Smooth muscle cell (in vitro differentiated cells): ENCODE measurements at regions not wholly inside any gene's neighbourhood (a gene's known extent, or its start where the extent isn't known, plus 50 kb on each side); places are given as distances from the start of the nearest gene placed in this dataset.
"Not testable (repeated sequence)": the region's sequence is repeated elsewhere in the genome, so short reads cannot be mapped to it uniquely, and the experiment has no call there.

Source experiments
- DNase-seq: peaks from one replicate; lab custom pipeline; 2025; ENCODE audit not compliant: unreplicated experiment; lab: John Stamatoyannopoulos, UW
- H2AFZ ChIP-seq: fragments of 200-600 bp; sonication (generic); 2 replicates; pipeline ENCODE4 v1.6.0; 2016; ENCODE audit warnings: antibody characterized with exemption, low read depth, mild to moderate bottlenecking
- H3F3A ChIP-seq: fragments of 200-600 bp; sonication (generic); 2 replicates; pipeline ENCODE4 v1.6.0; 2017; ENCODE audit warnings: antibody characterized with exemption, low read depth
- H3K27ac ChIP-seq: fragments of 200-600 bp; sonication (generic); 2 replicates; pipeline ENCODE4 v1.5.1; 2016; ENCODE audit warnings: low read depth, mild to moderate bottlenecking
- H3K27me3 ChIP-seq: fragments of 200-600 bp; sonication (generic); 2 replicates; pipeline ENCODE4 v1.6.1; 2016; ENCODE audit warnings: low read depth, mild to moderate bottlenecking
- H3K36me3 ChIP-seq: fragments of 200-600 bp; sonication (generic); 2 replicates; pipeline ENCODE4 v1.5.1; 2016; ENCODE audit warnings: low read depth
- H3K4me1 ChIP-seq: fragments of 200-600 bp; sonication (generic); 2 replicates; pipeline ENCODE4 v1.5.1; 2016; ENCODE audit warnings: low read depth
- H3K4me2 ChIP-seq: fragments of 200-600 bp; sonication (generic); 2 replicates; pipeline ENCODE4 v1.6.0; 2016; ENCODE audit warnings: mild to moderate bottlenecking
- H3K4me3 ChIP-seq: fragments of 200-600 bp; sonication (generic); 2 replicates; pipeline ENCODE4 v1.5.1; 2016; ENCODE audit warnings: mild to moderate bottlenecking
- H3K79me2 ChIP-seq: fragments of 200-600 bp; sonication (generic); 2 replicates; pipeline ENCODE4 v1.6.0; 2016; ENCODE audit warnings: low read depth, mild to moderate bottlenecking
- H3K9ac ChIP-seq: fragments of 200-600 bp; sonication (generic); 2 replicates; pipeline ENCODE4 v1.6.0; 2016; ENCODE audit warnings: low read depth
- H3K9me3 ChIP-seq: fragments of 200-600 bp; sonication (generic); replicated peaks from 2 replicates; pipeline ENCODE4 v1.5.1; 2016; ENCODE audit warnings: low read depth
- H4K20me1 ChIP-seq: fragments of 200-600 bp; sonication (generic); 2 replicates; pipeline ENCODE4 v1.6.0; 2016; ENCODE audit warnings: low read depth
- WGBS: methylation state at CpG from one replicate; pipeline ENCODE4 v1.1.7; 2016; ENCODE audit warnings: low lambda C conversion rate; 5-methylcytosine and 5-hydroxymethylcytosine counted together
- TF ChIP-seq, protein P1 (sequence below): fragments of 200-600 bp; sonication (generic); IDR thresholded peaks from 2 replicates; pipeline ENCODE4 v1.5.1; 2017; ENCODE audit warnings: borderline replicate concordance, mild to moderate bottlenecking, antibody characterized with exemption; ENCODE audit not compliant: insufficient read depth, poor library complexity, severe bottlenecking

DNA sequence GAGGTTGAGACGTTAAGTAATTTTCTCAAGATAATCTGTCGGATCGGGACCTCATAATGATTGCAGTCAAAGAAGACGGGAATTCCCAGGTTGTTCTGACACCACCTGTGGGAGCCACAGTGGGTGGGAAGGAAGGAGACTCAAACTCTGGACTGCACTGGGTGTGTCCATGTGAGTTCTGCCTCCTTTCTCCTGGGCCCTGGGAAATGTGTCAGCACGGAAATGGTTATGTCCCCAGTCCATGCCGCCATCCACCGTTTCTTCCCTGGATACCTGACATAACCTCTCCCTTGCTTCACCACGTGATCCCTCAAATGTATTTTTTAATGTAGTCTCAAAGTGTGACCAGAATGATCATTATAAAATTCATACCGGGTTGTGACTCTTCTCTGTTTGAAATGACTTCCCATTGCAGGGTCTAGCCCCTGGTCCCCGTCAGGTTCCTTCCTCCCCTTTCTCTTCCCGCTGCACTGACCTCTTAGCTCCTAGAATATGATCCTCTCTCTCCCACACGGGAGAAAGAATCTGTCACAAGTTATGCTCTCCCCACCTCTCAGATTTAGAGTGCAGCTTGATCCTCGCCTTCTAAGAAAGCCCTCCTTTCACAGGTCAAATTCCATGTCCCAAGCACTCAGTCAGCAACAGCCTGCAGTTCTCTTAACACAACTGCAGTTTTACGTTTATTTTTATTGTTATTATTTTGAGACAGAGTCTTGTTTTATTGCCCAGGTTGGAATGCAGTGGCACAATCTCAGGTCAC is 820.0 kb upstream of the EEF2KMT start:
- Histone ChIP-seq H3K79me2 (no peaks in the 10 kb centered on the region), H3K4me2 (no peak overlapping the region), H3K4me3 (no peak overlapping the region), H3K4me1 (peaks cover 2% of the 10 kb centered on the region), H4K20me1 (no peaks in the 10 kb centered on the region), H3K36me3 (no peaks in the 10 kb centered on the region), H3K9ac (no peak overlapping the region), H3K27ac (no peak overlapping the region), H3K27me3 (peaks cover 2% of the 10 kb centered on the region), H2AFZ (no peak overlapping the region), H3F3A (no peaks in the 10 kb centered on the region), H3K9me3 (no peaks in the 10 kb centered on the region)
- WGBS = 88% methylated on average over 14 of the region's 14 CpGs
- TF ChIP-seq, protein P1, sequence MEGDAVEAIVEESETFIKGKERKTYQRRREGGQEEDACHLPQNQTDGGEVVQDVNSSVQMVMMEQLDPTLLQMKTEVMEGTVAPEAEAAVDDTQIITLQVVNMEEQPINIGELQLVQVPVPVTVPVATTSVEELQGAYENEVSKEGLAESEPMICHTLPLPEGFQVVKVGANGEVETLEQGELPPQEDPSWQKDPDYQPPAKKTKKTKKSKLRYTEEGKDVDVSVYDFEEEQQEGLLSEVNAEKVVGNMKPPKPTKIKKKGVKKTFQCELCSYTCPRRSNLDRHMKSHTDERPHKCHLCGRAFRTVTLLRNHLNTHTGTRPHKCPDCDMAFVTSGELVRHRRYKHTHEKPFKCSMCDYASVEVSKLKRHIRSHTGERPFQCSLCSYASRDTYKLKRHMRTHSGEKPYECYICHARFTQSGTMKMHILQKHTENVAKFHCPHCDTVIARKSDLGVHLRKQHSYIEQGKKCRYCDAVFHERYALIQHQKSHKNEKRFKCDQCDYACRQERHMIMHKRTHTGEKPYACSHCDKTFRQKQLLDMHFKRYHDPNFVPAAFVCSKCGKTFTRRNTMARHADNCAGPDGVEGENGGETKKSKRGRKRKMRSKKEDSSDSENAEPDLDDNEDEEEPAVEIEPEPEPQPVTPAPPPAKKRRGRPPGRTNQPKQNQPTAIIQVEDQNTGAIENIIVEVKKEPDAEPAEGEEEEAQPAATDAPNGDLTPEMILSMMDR = no peak
- no peak for DNase-seq

DNA sequence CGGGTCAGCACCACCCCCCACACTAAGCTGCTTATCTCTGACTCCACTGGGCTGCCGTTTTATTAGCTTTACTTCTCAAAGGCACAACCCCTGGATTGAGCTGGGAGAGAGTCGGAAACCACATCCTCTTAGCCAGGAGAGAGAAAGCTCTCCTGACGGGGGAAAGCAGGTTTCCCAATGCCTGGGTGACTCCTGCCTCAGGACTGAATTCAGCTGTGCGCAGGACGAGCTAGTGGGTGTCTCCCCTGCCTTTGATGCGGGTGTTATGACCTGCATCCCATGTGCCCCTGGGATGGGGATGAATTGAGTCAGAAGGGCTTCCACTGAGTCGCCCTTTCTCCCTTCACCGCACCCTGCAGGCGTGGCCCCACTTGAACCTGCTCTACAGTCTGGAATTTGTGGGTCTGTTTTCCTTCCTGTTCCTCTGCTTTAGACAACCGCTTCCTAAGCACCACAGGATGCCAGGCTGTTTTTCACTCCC is 819.2 kb upstream of the EEF2KMT start:
- Histone ChIP-seq H3F3A (no peaks in the 10 kb centered on the region), H3K36me3 (no peaks in the 10 kb centered on the region), H3K4me2 (no peak overlapping the region), H3K27ac (no peak overlapping the region), H2AFZ (no peak overlapping the region), H3K27me3 (peaks cover 2% of the 10 kb centered on the region), H3K9me3 (no peaks in the 10 kb centered on the region), H3K9ac (no peak overlapping the region), H4K20me1 (no peaks in the 10 kb centered on the region), H3K79me2 (no peaks in the 10 kb centered on the region), H3K4me1 (peaks cover 2% of the 10 kb centered on the region), H3K4me3 (no peak overlapping the region)
- DNase-seq = no peak
- WGBS = 47% methylated on average over 11 of the region's 11 CpGs
- TF ChIP-seq, protein P1 = no peak

DNA sequence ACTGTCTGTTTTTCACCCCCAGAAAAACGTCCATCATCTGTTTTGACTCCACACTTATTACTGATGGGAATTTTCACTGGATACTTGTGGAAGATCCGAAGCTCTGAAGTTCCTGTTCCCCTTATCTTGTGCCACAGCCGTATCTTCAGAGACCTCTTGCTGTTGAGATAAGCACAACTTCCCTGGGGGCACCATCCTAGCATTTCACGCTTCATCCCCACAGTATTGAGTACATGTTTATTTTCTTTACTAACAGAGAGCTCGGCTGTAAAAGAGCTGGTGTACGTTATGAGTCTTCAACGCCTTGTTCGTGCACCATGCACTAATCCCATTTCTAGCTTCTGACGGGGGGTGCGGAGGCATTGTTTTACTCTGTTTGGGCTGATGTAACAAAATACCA is 813.6 kb upstream of the EEF2KMT start:
- H3K4me1 ChIP-seq = no peaks in the 10 kb centered on the region
- no peak for DNase-seq
- H3K36me3 ChIP-seq = no peaks in the 10 kb centered on the region
- peaks cover 2% of the 10 kb centered on the region for H3K27me3 ChIP-seq
- H3K9ac ChIP-seq = no peak overlapping the region
- H3K79me2 ChIP-seq = no peaks in the 10 kb centered on the region
- H3F3A ChIP-seq = no peaks in the 10 kb centered on the region
- H2AFZ ChIP-seq = no peak overlapping the region
- no peak overlapping the region for H3K27ac ChIP-seq
- TF ChIP-seq, protein P1 = no peak
- WGBS = 51% methylated on average over 10 of the region's 10 CpGs
- H4K20me1 ChIP-seq = no peaks in the 10 kb centered on the region
- no peak overlapping the region for H3K4me2 ChIP-seq
- H3K4me3 ChIP-seq = no peak overlapping the region
- no peaks in the 10 kb centered on the region for H3K9me3 ChIP-seq

DNA sequence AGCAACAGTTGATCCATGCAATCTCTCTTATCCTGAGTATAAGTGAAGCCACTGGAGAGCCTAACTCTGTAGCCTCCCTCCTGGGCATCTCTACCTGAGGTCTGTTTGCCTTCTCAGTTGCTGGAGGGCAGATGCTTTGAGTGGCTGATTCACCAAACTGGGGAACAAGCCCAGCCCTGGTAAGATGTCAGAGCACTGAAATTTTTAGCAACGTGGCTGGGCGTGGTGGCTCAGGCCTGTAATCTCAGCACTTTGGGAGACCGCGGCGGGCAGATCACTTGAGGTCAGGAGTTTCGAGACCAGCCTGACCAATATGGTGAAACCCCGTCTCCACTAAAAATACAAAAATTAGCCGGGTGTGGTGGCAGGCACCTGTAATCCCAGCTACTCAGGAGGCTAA is 812.0 kb upstream of the EEF2KMT start:
- DNase-seq, H3K79me2 ChIP-seq, H3K27ac ChIP-seq, H3K9me3 ChIP-seq, H3K4me3 ChIP-seq, H3K36me3 ChIP-seq, H3K4me1 ChIP-seq, H3K4me2 ChIP-seq, H3F3A ChIP-seq, H4K20me1 ChIP-seq, H2AFZ ChIP-seq, H3K9ac ChIP-seq, H3K27me3 ChIP-seq: not testable (repeated sequence)
- 94% methylated on average over 8 of the region's 8 CpGs for WGBS
